K562 (cell line): ENCODE measurements at regions not wholly inside any gene's neighbourhood (a gene's known extent, or its start where the extent isn't known, plus 50 kb on each side); places are given as distances from the start of the nearest gene placed in this dataset.

Experiments
- BRD9 ChIP-seq: fragments of 450-650 bp; IDR thresholded peaks from 2 replicates; pipeline ENCODE4 v1.6.1; 2018; ENCODE audit warnings: low read depth; ENCODE audit not compliant: partially characterized antibody
- CBX2 ChIP-seq: fragments of 200-600 bp; sonication (generic); IDR thresholded peaks from one replicate; pipeline ENCODE4 v1.6.1; 2012; ENCODE audit warnings: mild to moderate bottlenecking, low read length, inconsistent platforms; ENCODE audit not compliant: insufficient read depth, poor library complexity, severe bottlenecking
- EP400 ChIP-seq: fragments of 450-650 bp; IDR thresholded peaks from 2 replicates; pipeline ENCODE4 v1.6.1; 2017; ENCODE audit warnings: antibody characterized with exemption, mild to moderate bottlenecking, moderate library complexity
- ETV1 ChIP-seq: fragments of 450-650 bp; conservative IDR thresholded peaks from 2 replicates; pipeline ENCODE4 v1.6.1; 2016; ENCODE audit warnings: missing genetic modification characterization, control low read depth, low read depth, missing compliant biosample characterization
- HNRNPK ChIP-seq: fragments of 200-400 bp; formaldehyde crosslinking; IDR thresholded peaks from one replicate; pipeline ENCODE4 v1.6.1; 2018; ENCODE audit warnings: mild to moderate bottlenecking, low read depth, low read length; ENCODE audit not compliant: poor library complexity, severe bottlenecking
- IRF9 ChIP-seq: fragments of 450-650 bp; IDR thresholded peaks from 2 replicates; pipeline ENCODE4 v1.6.1; 2016; ENCODE audit warnings: missing biosample characterization, missing genetic modification characterization
- KDM2B ChIP-seq: fragments of 250-450 bp; sonication (Bioruptor Pico); IDR thresholded peaks from 2 replicates; pipeline ENCODE4 v1.8.0; 2021; ENCODE audit warnings: mild to moderate bottlenecking, moderate library complexity
- MYNN ChIP-seq, 2 experiments: sonication (generic); formaldehyde crosslinking in 1 of 2; IDR thresholded peaks; 2 replicates each; pipeline versions ENCODE4 v1.5.0 to v1.6.1; 2016 to 2020; ENCODE audit warnings: antibody characterized with exemption in 1 of 2, missing genetic modification reagents in 1 of 2
- OTX1 ChIP-seq: fragments of 450-650 bp; formaldehyde crosslinking; IDR thresholded peaks from 2 replicates; pipeline ENCODE4 v1.4.0; 2022; ENCODE audit warnings: mild to moderate bottlenecking
- PCBP1 ChIP-seq: fragments of 200-400 bp; formaldehyde crosslinking; IDR thresholded peaks from 2 replicates; pipeline ENCODE4 v1.6.1; 2018; ENCODE audit warnings: mild to moderate bottlenecking, low read depth, low read length; ENCODE audit not compliant: poor library complexity, severe bottlenecking
- RAD51 ChIP-seq: fragments of 450-650 bp; IDR thresholded peaks from 2 replicates; pipeline ENCODE4 v1.7.1; 2016; ENCODE audit warnings: low read depth, mild to moderate bottlenecking, borderline replicate concordance
- RBM14 ChIP-seq: fragments of 200-400 bp; formaldehyde crosslinking; IDR thresholded peaks from 2 replicates; pipeline ENCODE4 v1.6.1; 2018; ENCODE audit warnings: low read depth, mild to moderate bottlenecking, low read length, moderate library complexity, borderline replicate concordance; ENCODE audit not compliant: insufficient read depth
- SMAD1 ChIP-seq: fragments of 150-350 bp; IDR thresholded peaks from 2 replicates; pipeline ENCODE4 v1.6.1; 2014; ENCODE audit warnings: low read length, low read depth; ENCODE audit not compliant: partially characterized antibody
- SREBF1 ChIP-seq: fragments of 150-350 bp; IDR thresholded peaks from 2 replicates; pipeline ENCODE4 v1.6.1; 2014; ENCODE audit warnings: antibody characterized with exemption, low read depth, low read length, borderline replicate concordance
- STAT5B ChIP-seq: fragments of 250-450 bp; sonication (Bioruptor Pico); IDR thresholded peaks from 2 replicates; pipeline ENCODE4 v1.8.0; 2021; ENCODE audit warnings: mild to moderate bottlenecking, inconsistent platforms
- TBP ChIP-seq: optimal IDR thresholded peaks from 2 replicates; pipeline ENCODE3; 2011; ENCODE audit warnings: low read depth, low read length, improper control_type of control experiment
- TCF3 ChIP-seq: sonication (generic); formaldehyde crosslinking; IDR thresholded peaks from 2 replicates; pipeline ENCODE4 v1.4.0; 2020; ENCODE audit warnings: mild to moderate bottlenecking, missing genetic modification reagents
- ZBTB34 ChIP-seq: fragments of 250-450 bp; sonication (Bioruptor Pico); IDR thresholded peaks from 2 replicates; pipeline ENCODE4 v1.8.0; 2021; ENCODE audit warnings: mild to moderate bottlenecking, moderate library complexity
- ZNF146 ChIP-seq: IDR thresholded peaks from one replicate; pipeline ENCODE4 v1.6.1; 2018; ENCODE audit warnings: missing compliant biosample characterization; ENCODE audit not compliant: unreplicated experiment
- ZZZ3 ChIP-seq: fragments of 450-650 bp; IDR thresholded peaks from 2 replicates; pipeline ENCODE4 v1.6.1; 2016; ENCODE audit warnings: antibody characterized with exemption, mild to moderate bottlenecking, moderate library complexity
- TF ChIP-seq, protein P1 (sequence below): fragments of 450-650 bp; conservative IDR thresholded peaks from 2 replicates; pipeline ENCODE4 v1.6.1; 2016; ENCODE audit warnings: missing genetic modification characterization, low read depth, mild to moderate bottlenecking, missing compliant biosample characterization, moderate library complexity
- TF ChIP-seq, protein P2 (sequence below): fragments of 250-450 bp; sonication (Bioruptor Pico); IDR thresholded peaks from 2 replicates; pipeline ENCODE4 v1.4.0; 2020; ENCODE audit warnings: mild to moderate bottlenecking
- TF ChIP-seq, protein P3 (sequence below): sonication (generic); formaldehyde crosslinking; IDR thresholded peaks from 2 replicates; pipeline ENCODE4 v1.8.1; 2023; ENCODE audit warnings: mild to moderate bottlenecking, missing genetic modification reagents

- TF ChIP-seq ZBTB34 (CRISPR knock-in tag), result no peak
- TF ChIP-seq RBM14, result no peak
- peak; percentile 40 for TF ChIP-seq BRD9
- no peak for TF ChIP-seq RAD51
- peak; percentile 24 for TF ChIP-seq TBP
- TF ChIP-seq, protein P1, sequence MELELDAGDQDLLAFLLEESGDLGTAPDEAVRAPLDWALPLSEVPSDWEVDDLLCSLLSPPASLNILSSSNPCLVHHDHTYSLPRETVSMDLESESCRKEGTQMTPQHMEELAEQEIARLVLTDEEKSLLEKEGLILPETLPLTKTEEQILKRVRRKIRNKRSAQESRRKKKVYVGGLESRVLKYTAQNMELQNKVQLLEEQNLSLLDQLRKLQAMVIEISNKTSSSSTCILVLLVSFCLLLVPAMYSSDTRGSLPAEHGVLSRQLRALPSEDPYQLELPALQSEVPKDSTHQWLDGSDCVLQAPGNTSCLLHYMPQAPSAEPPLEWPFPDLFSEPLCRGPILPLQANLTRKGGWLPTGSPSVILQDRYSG (tag), result peak; percentile 37; the same call in 1 of the 2 replicates
- no peak for TF ChIP-seq IRF9
- no peak for TF ChIP-seq STAT5B
- TF ChIP-seq ZZZ3, result no peak
- no peak for TF ChIP-seq ZNF146
- TF ChIP-seq, protein P2, sequence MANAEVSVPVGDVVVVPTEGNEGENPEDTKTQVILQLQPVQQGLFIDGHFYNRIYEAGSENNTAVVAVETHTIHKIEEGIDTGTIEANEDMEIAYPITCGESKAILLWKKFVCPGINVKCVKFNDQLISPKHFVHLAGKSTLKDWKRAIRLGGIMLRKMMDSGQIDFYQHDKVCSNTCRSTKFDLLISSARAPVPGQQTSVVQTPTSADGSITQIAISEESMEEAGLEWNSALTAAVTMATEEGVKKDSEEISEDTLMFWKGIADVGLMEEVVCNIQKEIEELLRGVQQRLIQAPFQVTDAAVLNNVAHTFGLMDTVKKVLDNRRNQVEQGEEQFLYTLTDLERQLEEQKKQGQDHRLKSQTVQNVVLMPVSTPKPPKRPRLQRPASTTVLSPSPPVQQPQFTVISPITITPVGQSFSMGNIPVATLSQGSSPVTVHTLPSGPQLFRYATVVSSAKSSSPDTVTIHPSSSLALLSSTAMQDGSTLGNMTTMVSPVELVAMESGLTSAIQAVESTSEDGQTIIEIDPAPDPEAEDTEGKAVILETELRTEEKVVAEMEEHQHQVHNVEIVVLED (CRISPR knock-in tag), result no peak
- TF ChIP-seq, protein P3, sequence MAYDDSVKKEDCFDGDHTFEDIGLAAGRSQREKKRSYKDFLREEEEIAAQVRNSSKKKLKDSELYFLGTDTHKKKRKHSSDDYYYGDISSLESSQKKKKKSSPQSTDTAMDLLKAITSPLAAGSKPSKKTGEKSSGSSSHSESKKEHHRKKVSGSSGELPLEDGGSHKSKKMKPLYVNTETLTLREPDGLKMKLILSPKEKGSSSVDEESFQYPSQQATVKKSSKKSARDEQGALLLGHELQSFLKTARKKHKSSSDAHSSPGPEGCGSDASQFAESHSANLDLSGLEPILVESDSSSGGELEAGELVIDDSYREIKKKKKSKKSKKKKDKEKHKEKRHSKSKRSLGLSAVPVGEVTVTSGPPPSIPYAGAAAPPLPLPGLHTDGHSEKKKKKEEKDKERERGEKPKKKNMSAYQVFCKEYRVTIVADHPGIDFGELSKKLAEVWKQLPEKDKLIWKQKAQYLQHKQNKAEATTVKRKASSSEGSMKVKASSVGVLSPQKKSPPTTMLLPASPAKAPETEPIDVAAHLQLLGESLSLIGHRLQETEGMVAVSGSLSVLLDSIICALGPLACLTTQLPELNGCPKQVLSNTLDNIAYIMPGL (CRISPR knock-in tag), result no peak
- TF ChIP-seq PCBP1, result no peak
- TF ChIP-seq KDM2B (CRISPR knock-in tag), result no peak
- TF ChIP-seq EP400, result peak; percentile 15; the same call in 1 of the 2 replicates
- TF ChIP-seq SREBF1, result no peak
- peak; percentile 85 for TF ChIP-seq MYNN (IDR thresholded peaks at IDR 0.05)
- no peak for TF ChIP-seq MYNN (CRISPR knock-in tag; IDR thresholded peaks at IDR 0.05)
- TF ChIP-seq OTX1 (CRISPR knock-in tag), result no peak
- no peak for TF ChIP-seq HNRNPK
- TF ChIP-seq TCF3 (CRISPR knock-in tag), result peak; percentile 76
- no peak for TF ChIP-seq CBX2
- no peak for TF ChIP-seq SMAD1
- TF ChIP-seq ETV1 (tag), result no peak
Observed at GRCh38 chr2:65820454-65820853, 388.1 kb upstream of the SPRED2 start (continued).
